ENCODE measurements at regions not wholly inside any gene's neighbourhood (a gene's known extent, or its start where the extent isn't known, plus 50 kb on each side); places are given as distances from the start of the nearest gene placed in this dataset.

DNA sequence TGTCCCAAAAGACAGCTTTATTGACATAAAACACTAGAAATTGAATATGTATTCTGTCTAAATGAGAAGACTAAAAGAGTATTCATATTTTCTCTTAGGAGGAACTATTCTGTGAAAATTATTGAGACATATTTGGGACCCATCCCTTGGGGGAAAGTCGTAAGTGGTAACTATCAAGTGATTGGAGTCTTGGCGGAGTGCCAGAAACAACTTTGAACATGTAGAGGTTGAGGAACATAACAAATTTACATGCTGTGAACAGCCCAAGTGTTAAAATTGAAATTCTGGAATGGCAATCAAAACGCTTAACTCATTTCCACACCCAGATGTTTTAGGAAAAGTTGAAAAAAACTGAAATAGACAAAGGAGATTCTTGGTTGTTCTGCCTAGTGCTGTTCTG, 1034.6 kb downstream of the NSUN3 start:
- TF ChIP-seq, protein P1, sequence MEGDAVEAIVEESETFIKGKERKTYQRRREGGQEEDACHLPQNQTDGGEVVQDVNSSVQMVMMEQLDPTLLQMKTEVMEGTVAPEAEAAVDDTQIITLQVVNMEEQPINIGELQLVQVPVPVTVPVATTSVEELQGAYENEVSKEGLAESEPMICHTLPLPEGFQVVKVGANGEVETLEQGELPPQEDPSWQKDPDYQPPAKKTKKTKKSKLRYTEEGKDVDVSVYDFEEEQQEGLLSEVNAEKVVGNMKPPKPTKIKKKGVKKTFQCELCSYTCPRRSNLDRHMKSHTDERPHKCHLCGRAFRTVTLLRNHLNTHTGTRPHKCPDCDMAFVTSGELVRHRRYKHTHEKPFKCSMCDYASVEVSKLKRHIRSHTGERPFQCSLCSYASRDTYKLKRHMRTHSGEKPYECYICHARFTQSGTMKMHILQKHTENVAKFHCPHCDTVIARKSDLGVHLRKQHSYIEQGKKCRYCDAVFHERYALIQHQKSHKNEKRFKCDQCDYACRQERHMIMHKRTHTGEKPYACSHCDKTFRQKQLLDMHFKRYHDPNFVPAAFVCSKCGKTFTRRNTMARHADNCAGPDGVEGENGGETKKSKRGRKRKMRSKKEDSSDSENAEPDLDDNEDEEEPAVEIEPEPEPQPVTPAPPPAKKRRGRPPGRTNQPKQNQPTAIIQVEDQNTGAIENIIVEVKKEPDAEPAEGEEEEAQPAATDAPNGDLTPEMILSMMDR (IDR thresholded peaks at IDR 0.05; ENCODE audit: low read depth, low read length, missing control alignments), result no peak
- H3K4me3 ChIP-seq (ENCODE audit: low read depth, low read length), result no peak overlapping the region
- DNase-seq (ENCODE audit: low read depth), result no peak

DNA sequence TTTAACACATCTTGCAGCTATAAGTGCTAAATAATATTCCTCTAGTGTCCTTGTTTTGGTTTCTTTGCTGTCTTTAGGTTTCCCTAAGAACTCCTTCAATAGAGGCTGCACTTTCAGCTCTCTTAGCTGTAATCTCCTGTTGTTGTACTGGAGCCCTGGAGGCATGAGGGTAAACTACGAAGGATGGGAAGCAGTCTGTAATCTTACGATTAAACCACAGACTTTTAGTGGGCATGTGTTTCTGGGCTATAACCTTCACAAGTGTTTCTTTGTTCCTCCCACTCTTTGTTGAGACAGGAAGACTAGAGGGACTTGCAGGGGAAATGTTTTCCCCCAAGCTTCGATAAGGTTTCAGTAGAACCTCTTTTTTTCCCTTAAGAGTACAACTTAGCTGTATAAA, 1058.1 kb downstream of the NSUN3 start:
- TF ChIP-seq, protein P1 (IDR thresholded peaks at IDR 0.05; ENCODE audit: low read depth, low read length, missing control alignments), result no peak
- DNase-seq (ENCODE audit: low read depth), result no peak
- H3K4me3 ChIP-seq (ENCODE audit: low read depth, low read length), result no peak overlapping the region

DNA sequence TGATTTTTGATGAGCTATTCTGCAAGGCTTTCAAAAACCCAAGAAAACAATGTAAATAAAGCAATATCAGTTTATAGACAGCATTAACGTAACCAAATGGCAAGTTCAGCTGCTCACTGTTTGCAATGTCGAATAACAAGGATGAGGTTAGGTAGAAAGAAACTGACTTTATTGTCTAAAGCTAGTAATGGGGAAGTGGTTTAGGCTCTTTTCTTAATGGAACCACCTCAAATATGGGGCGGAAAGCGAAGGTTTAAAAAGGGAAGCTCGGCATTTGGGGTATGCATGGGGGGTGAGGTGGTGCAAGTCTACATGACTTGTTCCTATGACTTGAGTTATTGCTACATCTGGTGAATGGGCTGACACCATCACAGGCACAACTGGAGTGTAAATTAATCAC, 1060.2 kb downstream of the NSUN3 start:
- no peak overlapping the region for H3K4me3 ChIP-seq (ENCODE audit: low read depth, low read length)
- DNase-seq (ENCODE audit: low read depth), result no peak
- TF ChIP-seq, protein P1 (IDR thresholded peaks at IDR 0.05; ENCODE audit: low read depth, low read length, missing control alignments), result no peak

DNA sequence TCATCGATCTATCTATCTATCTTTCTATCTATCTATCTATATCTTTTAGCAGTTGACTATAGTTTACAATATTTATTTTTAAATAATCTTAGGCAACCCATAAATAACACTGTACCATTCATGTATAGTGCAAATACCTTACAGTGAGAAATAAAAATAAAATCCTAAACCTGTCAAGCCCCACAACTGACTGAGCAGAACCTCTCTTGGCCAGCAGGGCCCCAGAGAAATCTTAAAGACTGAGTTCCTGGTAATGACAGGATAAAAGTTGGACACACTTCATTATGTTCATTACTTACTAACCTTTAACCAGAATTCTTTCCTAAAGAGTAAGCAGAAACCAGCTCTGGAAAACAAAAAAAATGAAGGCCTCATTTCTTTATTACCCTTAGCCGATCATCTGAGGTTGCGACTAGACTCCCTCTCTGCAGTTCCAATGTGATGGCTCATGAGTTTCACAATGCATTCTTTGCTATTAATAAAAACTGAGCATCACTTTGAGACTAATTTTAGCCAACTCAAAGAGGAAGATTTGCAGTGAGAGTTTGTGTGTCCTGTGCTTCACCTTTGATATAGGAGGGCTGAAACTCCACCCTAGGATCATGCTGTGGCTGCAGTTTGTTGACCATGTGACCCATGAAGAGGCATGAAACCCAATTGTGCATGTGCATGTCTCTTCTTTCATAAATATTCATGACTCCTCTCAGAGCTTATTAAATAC, 1072.0 kb downstream of the NSUN3 start:
- TF ChIP-seq, protein P1 (IDR thresholded peaks at IDR 0.05; ENCODE audit: low read depth, low read length, missing control alignments), result no peak
- no peak for DNase-seq (ENCODE audit: low read depth)
- H3K4me3 ChIP-seq (ENCODE audit: low read depth, low read length), result no peak overlapping the region

DNA sequence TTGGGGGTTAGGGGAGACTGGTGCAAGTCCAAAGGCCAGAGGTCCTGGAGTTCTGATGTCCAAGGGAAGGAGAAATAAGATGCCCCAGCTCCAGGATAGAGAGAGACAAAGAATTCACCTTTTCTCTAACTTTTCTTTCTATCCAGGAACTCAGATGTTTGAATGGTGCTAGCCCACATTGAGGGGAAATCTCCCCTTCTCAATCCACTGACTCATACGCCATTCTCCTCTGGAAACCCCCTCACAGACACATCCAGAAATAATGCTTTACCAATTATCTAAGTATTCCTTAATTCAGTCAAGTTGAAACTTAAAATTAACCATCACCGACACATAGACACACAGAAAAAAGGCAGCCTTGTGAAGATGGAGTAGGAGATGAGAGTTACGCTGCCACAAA, 1085.2 kb downstream of the NSUN3 start:
- TF ChIP-seq, protein P1 (IDR thresholded peaks at IDR 0.05; ENCODE audit: low read depth, low read length, missing control alignments), result no peak
- no peak overlapping the region for H3K4me3 ChIP-seq (ENCODE audit: low read depth, low read length)
- DNase-seq (ENCODE audit: low read depth), result no peak

DNA sequence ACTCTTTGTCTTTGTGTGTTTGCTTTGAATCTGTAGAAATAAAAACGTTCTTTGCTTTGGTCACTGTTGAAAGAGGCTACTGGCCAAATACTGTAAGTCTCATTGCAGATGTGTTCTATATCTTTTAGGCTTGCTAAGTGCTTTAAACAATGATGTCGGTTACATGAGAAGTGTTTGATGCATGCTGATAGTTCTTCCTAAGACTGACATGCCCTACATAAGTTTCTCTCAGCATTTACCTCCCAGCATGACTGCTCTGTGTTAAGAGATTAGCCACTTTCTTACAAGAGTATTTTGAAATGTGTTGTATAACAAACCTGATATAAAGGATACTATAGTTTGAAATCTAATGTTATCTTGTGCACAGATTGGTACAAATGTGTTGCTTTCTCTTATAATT, 1088.7 kb downstream of the NSUN3 start:
- no peak for DNase-seq (ENCODE audit: low read depth)
- no peak overlapping the region for H3K4me3 ChIP-seq (ENCODE audit: low read depth, low read length)
- TF ChIP-seq, protein P1 (IDR thresholded peaks at IDR 0.05; ENCODE audit: low read depth, low read length, missing control alignments), result no peak

DNA sequence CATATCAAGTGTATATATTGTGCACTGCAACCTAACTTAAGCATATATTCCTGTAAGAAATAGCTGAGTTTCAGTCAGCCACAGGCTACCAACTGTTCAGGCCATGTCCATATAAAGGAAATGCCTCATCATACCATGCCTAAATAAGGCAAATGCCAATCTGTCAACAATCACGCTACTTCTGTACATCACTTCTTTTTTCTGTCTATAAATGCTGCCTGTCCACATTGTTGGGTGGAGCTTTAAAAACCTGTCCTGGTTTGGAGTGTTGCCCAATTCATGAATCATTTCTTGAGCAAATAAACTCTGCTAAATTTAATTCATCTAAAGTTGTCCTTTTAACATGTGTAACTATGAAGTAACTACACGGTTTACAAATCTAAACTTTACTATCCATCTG, 1091.9 kb downstream of the NSUN3 start:
- no peak for DNase-seq (ENCODE audit: low read depth)
- H3K4me3 ChIP-seq (ENCODE audit: low read depth, low read length), result no peak overlapping the region
- TF ChIP-seq, protein P1 (IDR thresholded peaks at IDR 0.05; ENCODE audit: low read depth, low read length, missing control alignments), result no peak
